Activated CD4-positive, alpha-beta memory T cell treated with anti-CD3 and anti-CD28 coated beads, Interleukin-2, amount 10 ng/mL, durations not matched to agents 7 days and 5 days (primary cell): ENCODE measurements at regions not wholly inside any gene's neighbourhood (a gene's known extent, or its start where the extent isn't known, plus 50 kb on each side); places are given as distances from the start of the nearest gene placed in this dataset.
"Not testable (repeated sequence)": the region's sequence is repeated elsewhere in the genome, so short reads cannot be mapped to it uniquely, and the experiment has no call there.

Source experiments
- CTCF ChIA-PET: fragments of 350-600 bp; sonication (Branson Sonifier 250); formaldehyde crosslinking; loops from one replicate; lab custom pipeline; 2021; ENCODE audit warnings: antibody characterized with exemption, inconsistent platforms; lab: Charles Lee
- POLR2A ChIA-PET: fragments of 350-600 bp; sonication (Branson Sonifier 250); formaldehyde crosslinking; loops from one replicate; lab custom pipeline; 2021; ENCODE audit warnings: antibody characterized with exemption; lab: Charles Lee
- DNase-seq: peaks from one replicate; pipeline ENCODE4 v3.0.0-alpha.2; 2020
- H3K27ac Mint-ChIP-seq: one replicate; pipeline ENCODE4 v1.8.0; 2021; ENCODE audit warnings: mild to moderate bottlenecking, mixed read lengths
- H3K27me3 Mint-ChIP-seq: one replicate; pipeline ENCODE4 v1.8.0; 2021; ENCODE audit warnings: mixed read lengths
- H3K36me3 Mint-ChIP-seq: one replicate; pipeline ENCODE4 v1.8.0; 2021; ENCODE audit warnings: low read depth, mixed read lengths
- H3K4me1 Mint-ChIP-seq: one replicate; pipeline ENCODE4 v1.8.0; 2021; ENCODE audit warnings: mixed read lengths
- H3K4me3 Mint-ChIP-seq: one replicate; pipeline ENCODE4 v1.8.0; 2021; ENCODE audit warnings: mild to moderate bottlenecking, mixed read lengths
- H3K9me3 Mint-ChIP-seq: one replicate; pipeline ENCODE4 v1.8.0; 2021; ENCODE audit warnings: mixed read lengths

DNA sequence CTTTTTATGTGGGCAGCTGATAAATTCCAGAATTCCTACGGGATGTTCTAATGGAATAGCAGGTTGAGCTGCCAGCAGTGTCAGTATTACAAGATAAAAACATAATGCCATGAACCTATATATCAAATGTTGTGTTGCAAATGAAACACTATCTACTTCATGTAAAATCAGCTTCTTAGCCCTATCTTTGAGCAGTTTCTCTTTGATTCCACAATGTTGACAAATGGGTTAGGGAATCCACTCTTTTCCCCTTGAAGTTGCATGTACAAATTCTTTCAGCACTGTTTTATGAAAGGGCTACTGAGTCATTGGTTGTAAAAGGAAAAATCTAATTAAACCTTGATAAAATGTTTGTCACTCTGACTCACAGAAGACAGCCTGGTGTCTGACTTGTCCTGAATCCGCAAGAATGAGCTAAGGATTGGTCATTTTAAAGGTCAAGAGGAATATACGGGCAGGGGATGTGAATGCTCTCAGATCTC is 950.6 kb upstream of the NUDT12 start:
- ChIA-PET POLR2A (no interaction called here), CTCF (no interaction called here)
- Mint-ChIP-seq H3K9me3 (peaks cover 10% of the 10 kb centered on the region), H3K36me3 (no peaks in the 10 kb centered on the region), H3K4me3 (no peak overlapping the region), H3K4me1 (no peaks in the 10 kb centered on the region), H3K27me3 (no peaks in the 10 kb centered on the region), H3K27ac (no peak overlapping the region)
- DNase-seq = no peak

DNA sequence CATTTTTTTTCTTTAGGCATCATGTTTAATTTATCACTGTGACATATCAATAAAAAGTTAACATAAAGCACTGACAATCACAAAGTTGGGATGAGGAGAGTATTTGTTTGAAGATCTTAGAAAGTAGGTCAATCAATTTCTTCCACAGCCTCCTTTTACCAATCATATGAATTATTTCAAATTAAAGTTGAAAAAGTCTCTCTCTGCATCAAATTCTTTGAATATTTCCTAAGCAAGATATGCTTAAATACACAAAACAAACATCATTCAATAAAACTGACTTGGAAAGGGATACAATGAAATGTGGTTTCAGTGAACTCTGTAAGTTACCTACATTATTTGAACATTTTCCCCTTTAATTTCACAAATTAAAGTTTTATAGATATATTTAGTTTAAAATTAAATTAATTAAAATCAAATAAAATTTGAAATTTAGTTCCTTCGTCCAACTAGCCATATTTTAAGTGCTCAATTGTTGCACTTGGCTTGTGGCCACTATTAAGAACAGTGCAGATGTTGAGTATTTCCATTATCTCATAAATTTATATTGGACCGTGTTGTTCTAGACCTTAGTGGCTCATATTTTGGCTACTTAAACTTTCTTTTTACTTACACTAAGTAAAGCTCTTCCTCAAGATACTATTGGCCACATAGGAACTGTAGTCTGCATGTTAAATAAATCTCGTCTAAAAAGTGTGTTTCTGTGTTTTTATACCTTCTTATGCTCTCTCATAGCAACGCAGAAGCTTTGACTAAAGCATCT is 949.7 kb upstream of the NUDT12 start:
- ChIA-PET CTCF (no interaction called here), POLR2A (no interaction called here)
- no peaks in the 10 kb centered on the region for H3K4me1 Mint-ChIP-seq
- no peak overlapping the region for H3K4me3 Mint-ChIP-seq
- no peaks in the 10 kb centered on the region for H3K36me3 Mint-ChIP-seq
- peaks cover 10% of the 10 kb centered on the region for H3K9me3 Mint-ChIP-seq
- H3K27ac Mint-ChIP-seq = no peak overlapping the region
- no peak for DNase-seq
- no peaks in the 10 kb centered on the region for H3K27me3 Mint-ChIP-seq

DNA sequence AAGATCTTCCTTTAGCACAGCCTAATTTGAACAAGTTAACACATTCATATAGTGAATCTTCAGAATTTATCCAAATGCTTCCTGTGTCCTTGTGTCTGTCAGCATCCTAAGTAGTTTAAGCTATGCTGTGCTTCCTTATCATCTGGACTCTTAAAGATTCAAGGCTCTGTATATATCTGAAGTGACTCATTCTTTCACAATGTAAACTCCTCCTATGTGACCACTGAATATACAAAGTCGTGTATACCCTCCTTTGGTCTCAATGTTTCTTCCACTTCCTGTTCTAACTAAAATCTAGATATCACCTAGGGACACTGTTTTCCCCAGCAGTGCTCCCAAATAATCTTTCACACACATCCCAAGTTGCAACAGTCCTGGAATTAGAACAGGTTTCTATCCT is 935.7 kb upstream of the NUDT12 start:
- ChIA-PET POLR2A (no interaction called here), CTCF (no interaction called here)
- H3K9me3 Mint-ChIP-seq = peaks cover 2% of the 10 kb centered on the region
- H3K27ac Mint-ChIP-seq = no peak overlapping the region
- H3K36me3 Mint-ChIP-seq = no peaks in the 10 kb centered on the region
- H3K4me3 Mint-ChIP-seq = no peak overlapping the region
- H3K4me1 Mint-ChIP-seq = no peaks in the 10 kb centered on the region
- no peaks in the 10 kb centered on the region for H3K27me3 Mint-ChIP-seq
- no peak for DNase-seq

DNA sequence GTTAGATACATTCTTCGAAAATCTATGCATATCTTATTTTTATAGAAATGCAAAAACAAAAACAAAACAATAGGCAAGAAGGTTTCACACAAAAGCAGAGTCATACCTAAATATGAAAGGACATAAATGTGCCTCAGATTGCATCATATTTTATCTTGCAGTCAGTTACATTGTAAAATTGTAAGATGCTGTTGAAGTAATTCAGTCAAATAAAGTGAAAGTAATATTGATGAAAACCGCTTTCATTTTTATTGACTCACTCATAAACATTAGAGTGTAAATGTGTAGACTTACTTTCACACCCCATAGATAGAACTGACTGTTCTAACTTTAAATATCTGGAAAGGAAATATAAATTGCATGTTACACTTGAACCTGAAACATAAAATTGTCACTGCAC is 931.5 kb upstream of the NUDT12 start:
- Mint-ChIP-seq H3K4me3 (no peak overlapping the region), H3K27ac (no peak overlapping the region), H3K36me3 (no peaks in the 10 kb centered on the region), H3K4me1 (no peaks in the 10 kb centered on the region), H3K9me3 (no peaks in the 10 kb centered on the region), H3K27me3 (no peaks in the 10 kb centered on the region)
- no peak for DNase-seq
- ChIA-PET POLR2A (no interaction called here), CTCF (no interaction called here)

- DNase-seq = no peak
- CTCF ChIA-PET = no interaction called here
- no peak overlapping the region for H3K27ac Mint-ChIP-seq
- POLR2A ChIA-PET = no interaction called here
- no peaks in the 10 kb centered on the region for H3K36me3 Mint-ChIP-seq
- peaks cover 5% of the 10 kb centered on the region for H3K9me3 Mint-ChIP-seq
- H3K4me1 Mint-ChIP-seq = no peaks in the 10 kb centered on the region
- H3K27me3 Mint-ChIP-seq = no peaks in the 10 kb centered on the region
- H3K4me3 Mint-ChIP-seq = no peak overlapping the region
These were observed 910.2 kb upstream of the NUDT12 start for GRCh38 chr5:104472811-104473210.

GRCh38 chr5:104456122-104456521 is 893.5 kb upstream of the NUDT12 start:
- Mint-ChIP-seq H3K36me3 (no peaks in the 10 kb centered on the region), H3K4me1 (no peaks in the 10 kb centered on the region), H3K27me3 (no peaks in the 10 kb centered on the region), H3K27ac (no peak overlapping the region), H3K4me3 (no peak overlapping the region), H3K9me3 (peaks cover 8% of the 10 kb centered on the region)
- ChIA-PET CTCF (no interaction called here), POLR2A (no interaction called here)
- no peak for DNase-seq

DNA sequence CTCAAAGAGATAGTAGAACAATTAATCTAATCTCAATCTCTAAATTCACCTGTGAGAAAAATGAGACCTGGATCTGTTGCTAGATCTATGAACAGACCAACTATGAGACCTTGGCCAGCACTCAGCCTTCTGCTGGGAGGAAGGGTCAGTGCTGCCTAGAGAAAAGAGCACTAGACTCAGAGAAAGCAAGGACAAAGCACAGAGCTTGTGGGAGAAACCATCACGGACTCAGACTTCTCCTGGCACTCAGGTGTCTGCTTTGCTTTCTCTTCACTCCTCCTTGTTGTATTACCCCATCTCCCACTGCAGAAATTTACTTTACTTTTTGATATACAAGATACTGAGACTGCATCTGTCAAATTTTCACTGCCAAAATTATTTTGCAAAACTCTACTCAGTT is 890.0 kb upstream of the NUDT12 start:
- no peak overlapping the region for H3K4me3 Mint-ChIP-seq
- H3K9me3 Mint-ChIP-seq = peaks cover 2% of the 10 kb centered on the region
- no peaks in the 10 kb centered on the region for H3K4me1 Mint-ChIP-seq
- ChIA-PET POLR2A (no interaction called here), CTCF (no interaction called here)
- no peaks in the 10 kb centered on the region for H3K36me3 Mint-ChIP-seq
- no peaks in the 10 kb centered on the region for H3K27me3 Mint-ChIP-seq
- DNase-seq = no peak
- no peak overlapping the region for H3K27ac Mint-ChIP-seq

DNA sequence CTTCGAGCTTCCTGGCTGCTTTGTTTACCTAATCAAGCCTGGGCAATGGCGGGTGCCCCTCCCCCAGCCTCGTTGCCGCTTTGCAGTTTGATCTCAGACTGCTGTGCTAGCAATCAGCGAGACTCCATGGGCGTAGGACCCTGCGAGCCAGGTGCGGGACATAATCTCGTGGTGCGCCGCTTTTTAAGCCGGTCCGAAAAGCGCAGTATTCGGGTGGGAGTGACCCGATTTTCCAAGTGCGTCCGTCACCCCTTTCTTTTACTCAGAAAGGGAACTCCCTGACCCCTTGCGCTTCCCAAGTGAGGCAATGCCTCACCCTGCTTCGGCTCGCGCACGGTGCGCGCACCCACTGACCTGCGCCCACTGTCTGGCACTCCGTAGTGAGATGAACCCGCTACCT is 889.3 kb upstream of the NUDT12 start:
- H3K9me3 Mint-ChIP-seq, H3K27ac Mint-ChIP-seq, H3K36me3 Mint-ChIP-seq, H3K4me3 Mint-ChIP-seq, H3K4me1 Mint-ChIP-seq, H3K27me3 Mint-ChIP-seq, POLR2A ChIA-PET, DNase-seq, CTCF ChIA-PET: not testable (repeated sequence)

DNA sequence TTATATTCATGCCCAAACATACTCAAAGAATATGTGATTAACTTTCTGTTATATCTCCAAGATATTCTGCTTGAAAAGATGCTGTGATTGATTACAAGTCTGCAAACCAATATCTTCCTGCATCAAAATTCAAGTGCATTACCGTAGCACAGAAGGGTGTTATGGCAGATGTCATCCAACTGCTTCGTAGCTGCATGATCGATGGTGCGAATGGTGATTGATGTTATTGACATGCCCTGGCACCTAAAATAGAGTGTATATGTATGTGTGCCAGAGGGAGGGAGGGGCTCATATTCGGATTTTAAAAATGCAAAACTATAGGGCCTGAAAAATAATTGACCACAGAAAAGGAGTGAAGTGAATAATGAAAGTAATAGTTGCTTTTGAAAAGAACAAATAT is 882.1 kb upstream of the NUDT12 start:
- no peak for DNase-seq
- peaks cover 6% of the 10 kb centered on the region for H3K9me3 Mint-ChIP-seq
- ChIA-PET POLR2A (no interaction called here), CTCF (no interaction called here)
- H3K27me3 Mint-ChIP-seq = no peaks in the 10 kb centered on the region
- H3K4me3 Mint-ChIP-seq = no peak overlapping the region
- H3K27ac Mint-ChIP-seq = no peak overlapping the region
- H3K4me1 Mint-ChIP-seq = no peaks in the 10 kb centered on the region
- no peaks in the 10 kb centered on the region for H3K36me3 Mint-ChIP-seq

DNA sequence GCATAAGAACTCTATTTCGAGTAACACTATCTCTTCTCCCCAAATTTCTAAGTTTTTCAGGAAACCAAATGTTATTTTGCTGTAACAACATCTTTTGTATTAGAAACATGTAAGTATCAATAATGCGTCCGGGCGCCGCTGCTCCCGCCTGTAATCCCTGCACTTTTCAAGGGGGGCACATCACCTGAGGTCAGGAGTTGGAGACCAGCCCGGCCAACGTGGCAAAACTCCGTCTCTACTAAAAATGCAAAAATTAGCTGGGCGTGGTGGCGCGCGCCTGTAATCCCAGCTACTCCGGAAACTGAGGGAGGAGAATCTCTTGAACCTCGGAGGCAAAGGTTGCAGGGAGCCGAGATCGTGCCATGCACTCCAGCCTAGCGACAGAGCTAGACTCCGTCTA is 881.1 kb upstream of the NUDT12 start:
- Mint-ChIP-seq H3K9me3 (peaks cover 6% of the 10 kb centered on the region), H3K4me3 (no peak overlapping the region), H3K27ac (no peak overlapping the region), H3K36me3 (no peaks in the 10 kb centered on the region), H3K27me3 (no peaks in the 10 kb centered on the region), H3K4me1 (no peaks in the 10 kb centered on the region)
- ChIA-PET CTCF (no interaction called here), POLR2A (no interaction called here)
- no peak for DNase-seq

- ChIA-PET CTCF (no interaction called here), POLR2A (no interaction called here)
- Mint-ChIP-seq H3K36me3 (no peaks in the 10 kb centered on the region), H3K4me3 (no peak overlapping the region), H3K27me3 (no peaks in the 10 kb centered on the region), H3K4me1 (no peaks in the 10 kb centered on the region), H3K9me3 (no peaks in the 10 kb centered on the region), H3K27ac (no peak overlapping the region)
- no peak for DNase-seq
These were observed 869.4 kb upstream of the NUDT12 start for GRCh38 chr5:104431981-104432380.

- H3K27ac Mint-ChIP-seq = no peak overlapping the region
- H3K4me3 Mint-ChIP-seq = no peak overlapping the region
- POLR2A ChIA-PET = no interaction called here
- no peaks in the 10 kb centered on the region for H3K4me1 Mint-ChIP-seq
- no peaks in the 10 kb centered on the region for H3K27me3 Mint-ChIP-seq
- CTCF ChIA-PET = no interaction called here
- no peaks in the 10 kb centered on the region for H3K36me3 Mint-ChIP-seq
- no peaks in the 10 kb centered on the region for H3K9me3 Mint-ChIP-seq
- no peak for DNase-seq
These were observed 868.5 kb upstream of the NUDT12 start for GRCh38 chr5:104431002-104431620.

GRCh38 chr5:104429911-104430310 is 867.3 kb upstream of the NUDT12 start:
- H3K27me3 Mint-ChIP-seq = no peaks in the 10 kb centered on the region
- no peaks in the 10 kb centered on the region for H3K9me3 Mint-ChIP-seq
- no peaks in the 10 kb centered on the region for H3K4me1 Mint-ChIP-seq
- H3K36me3 Mint-ChIP-seq = no peaks in the 10 kb centered on the region
- no peak overlapping the region for H3K4me3 Mint-ChIP-seq
- CTCF ChIA-PET = no interaction called here
- POLR2A ChIA-PET = no interaction called here
- H3K27ac Mint-ChIP-seq = no peak overlapping the region
- no peak for DNase-seq

GRCh38 chr5:104421431-104421830 is 858.8 kb upstream of the NUDT12 start:
- Mint-ChIP-seq H3K27ac (no peak overlapping the region), H3K4me1 (no peaks in the 10 kb centered on the region), H3K9me3 (no peaks in the 10 kb centered on the region), H3K27me3 (no peaks in the 10 kb centered on the region), H3K36me3 (no peaks in the 10 kb centered on the region), H3K4me3 (no peak overlapping the region)
- ChIA-PET CTCF (no interaction called here), POLR2A (no interaction called here)
- DNase-seq = no peak
